ENCODE measurements at regions not wholly inside any gene's neighbourhood (a gene's known extent, or its start where the extent isn't known, plus 50 kb on each side); places are given as distances from the start of the nearest gene placed in this dataset.

DNA sequence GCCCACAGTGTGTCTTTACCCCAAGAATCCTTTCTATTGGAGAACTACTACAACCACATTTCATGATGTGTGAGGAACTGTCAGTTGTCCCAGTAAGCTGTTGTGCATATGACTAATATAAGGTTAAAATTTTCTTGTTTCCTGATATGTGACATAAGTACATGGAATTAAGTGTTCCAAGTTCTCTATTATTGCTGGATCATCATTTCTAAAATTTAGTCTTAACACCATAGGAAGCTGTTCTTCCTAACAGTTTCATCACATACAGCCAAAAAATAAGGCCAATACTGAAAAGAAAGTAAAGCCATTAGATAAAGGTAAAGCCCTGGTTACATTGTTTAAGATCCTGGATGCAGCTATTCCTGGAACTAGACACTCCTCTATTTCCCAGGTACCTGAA, 620.9 kb upstream of the CDH8 start:
- DNase-seq: no peak

DNA sequence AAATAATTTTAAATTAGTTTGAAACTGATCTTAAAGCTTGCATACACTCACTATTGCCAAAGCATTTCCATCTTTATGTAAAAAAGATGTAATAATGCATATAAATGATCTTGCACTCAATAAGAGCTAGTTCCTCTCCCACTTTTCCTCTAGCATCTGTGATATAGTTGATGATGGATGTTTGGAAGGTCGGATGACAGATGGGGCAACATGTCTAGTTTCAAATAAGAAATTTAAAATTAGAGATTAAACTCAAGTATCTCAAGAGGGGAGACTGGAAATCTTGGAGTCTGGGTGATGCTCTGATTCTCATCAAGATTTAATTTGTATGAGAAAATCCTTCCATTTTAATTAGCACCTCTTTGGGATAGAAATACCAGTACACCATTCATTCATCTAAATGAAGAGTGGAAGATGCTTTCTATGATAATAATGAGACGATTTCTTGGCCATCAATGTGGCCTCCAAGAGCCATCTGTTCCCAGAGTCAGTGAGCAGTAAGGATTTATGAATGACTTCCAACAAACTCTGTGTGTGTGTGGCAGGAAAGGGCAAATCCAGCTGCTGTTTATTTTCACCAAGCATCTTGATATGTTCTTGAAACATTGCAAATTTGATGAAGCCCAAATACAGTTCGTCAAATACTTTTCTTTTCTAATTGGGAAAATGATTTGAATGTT, 616.3 kb upstream of the CDH8 start:
- no peak for DNase-seq

DNA sequence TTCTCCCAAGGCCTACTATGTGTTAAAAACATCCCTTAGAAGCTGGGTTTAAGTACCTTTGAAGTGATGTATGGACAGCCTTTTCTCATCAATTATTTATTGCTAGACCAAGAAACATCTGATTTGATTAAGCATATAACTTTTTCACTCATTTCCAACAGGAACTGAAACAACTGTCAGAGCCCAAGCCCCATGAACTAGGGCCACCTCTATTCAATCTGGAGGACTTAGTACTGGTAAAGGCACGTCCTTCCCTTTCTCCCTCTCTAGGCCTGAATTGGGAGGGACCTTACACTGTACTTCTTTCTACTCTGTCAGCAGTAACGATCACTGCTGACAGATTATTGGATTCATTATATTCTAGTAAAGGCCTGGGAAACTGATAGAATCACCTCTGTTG, 612.0 kb upstream of the CDH8 start:
- DNase-seq: no peak

DNA sequence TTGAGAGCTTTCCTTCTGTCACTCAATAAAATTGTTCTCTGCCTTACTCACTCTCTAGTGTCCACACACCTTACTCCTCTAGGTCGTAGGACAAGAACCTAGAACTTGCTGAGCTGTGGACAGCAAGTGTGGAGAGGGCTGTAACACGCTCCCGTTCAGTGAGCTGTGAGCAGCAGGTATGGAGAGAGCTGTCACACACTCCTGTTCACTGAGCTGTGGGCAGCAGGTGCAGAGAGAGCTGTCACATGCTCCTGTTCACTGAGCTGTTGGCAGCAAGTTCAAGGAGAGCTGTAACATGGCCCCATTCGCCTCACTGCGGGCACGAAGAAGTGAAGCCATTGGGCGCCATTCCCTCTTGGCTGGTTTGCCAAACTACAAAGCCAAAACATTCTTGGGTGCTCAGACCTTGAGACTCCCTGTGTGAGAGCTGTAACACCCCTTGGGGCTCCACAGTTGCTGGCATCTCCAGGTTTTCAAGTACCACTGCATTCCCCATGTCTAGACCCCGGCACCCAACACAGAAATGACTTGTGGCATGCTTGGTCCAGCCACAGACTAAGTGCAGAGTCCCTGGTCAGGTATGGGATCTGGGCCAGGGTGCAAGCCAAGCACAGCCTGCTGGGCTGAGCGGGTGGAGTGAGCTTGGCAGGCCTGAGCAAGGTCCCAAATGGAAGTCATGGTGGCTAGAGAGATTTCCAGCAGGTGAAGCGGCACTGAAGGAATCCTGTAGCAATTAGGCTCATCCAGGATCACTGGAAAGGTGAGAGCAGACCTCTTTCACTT, 608.0 kb upstream of the CDH8 start:
- DNase-seq: no peak

DNA sequence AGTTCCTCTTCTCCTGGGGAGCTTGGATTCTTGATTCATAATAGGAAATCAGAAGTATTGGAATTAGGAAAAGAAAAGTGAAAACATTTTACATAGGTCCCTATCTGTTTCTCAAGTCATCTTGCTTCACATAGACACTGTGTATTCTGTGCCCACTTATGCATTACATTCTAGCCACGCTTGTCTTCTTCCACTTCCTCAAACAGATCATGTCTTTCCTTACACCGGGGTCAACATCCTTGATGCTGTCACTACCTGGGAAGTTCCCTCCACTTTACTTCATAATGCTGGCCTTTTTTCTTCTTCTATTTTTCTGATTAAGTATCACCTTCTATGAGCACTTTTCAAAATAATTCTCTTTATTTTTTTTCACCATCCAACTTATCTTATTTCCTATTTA, 606.4 kb upstream of the CDH8 start:
- DNase-seq: no peak

DNA sequence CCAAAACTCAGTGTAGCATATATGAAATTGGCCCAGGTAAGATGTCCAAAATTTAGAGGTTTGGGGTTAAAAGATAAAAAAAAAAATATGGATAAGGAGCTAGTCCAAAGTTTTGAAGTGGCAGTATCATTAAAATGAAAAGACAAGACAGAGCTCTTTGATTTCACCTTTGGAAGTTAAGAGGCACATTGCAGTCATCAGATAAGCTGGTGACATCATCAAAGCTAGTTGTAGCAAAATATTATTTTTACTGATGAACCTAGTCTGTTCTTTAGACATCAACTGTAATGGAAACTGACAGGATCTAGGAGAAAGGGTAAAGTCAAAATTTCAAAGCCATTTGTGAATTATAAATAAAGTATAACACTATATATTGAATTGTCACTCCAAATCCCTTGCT, 603.7 kb upstream of the CDH8 start:
- no peak for DNase-seq

DNA sequence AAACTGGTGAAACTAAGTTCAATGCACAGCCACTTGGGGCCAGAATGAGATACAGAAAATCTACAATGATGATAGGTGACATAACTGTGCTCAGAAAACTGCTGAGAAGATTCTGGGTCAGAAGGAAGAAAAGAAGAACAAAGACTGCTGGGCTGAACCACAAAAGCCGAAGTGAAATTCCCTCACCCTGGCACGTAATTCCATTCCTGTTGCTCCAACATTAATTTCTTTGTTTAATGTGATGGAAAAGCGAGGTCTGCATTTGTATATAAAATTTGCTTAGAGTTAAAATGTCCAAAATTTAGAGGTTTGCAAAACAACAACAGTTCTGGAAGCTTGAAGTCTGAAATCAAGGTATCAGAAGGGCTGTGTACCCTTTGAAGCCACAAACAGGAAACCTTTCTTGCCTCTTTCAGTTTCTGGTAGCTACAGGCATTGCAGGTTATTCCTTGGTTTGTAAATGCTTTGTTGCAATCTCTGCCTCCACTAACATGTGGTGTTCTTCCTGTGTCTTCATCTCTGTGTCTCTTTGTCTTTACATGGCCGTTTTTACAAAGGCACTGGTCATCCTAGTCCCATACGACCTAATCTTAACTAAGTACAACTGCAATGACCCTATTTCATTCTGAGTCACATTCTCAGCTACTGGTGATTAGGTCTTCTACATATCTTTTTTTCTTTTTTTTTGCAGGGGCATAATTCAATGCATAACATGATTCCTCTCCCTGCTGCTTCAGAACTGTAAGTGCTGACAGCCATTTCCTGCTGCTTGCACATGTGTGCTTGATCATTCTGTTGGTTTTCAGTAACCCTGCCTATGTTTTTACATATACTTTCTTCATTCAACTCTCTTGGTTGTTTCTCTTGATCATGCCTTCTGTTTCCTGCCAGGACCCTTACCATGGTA, 603.0 kb upstream of the CDH8 start:
- no peak for DNase-seq

DNA sequence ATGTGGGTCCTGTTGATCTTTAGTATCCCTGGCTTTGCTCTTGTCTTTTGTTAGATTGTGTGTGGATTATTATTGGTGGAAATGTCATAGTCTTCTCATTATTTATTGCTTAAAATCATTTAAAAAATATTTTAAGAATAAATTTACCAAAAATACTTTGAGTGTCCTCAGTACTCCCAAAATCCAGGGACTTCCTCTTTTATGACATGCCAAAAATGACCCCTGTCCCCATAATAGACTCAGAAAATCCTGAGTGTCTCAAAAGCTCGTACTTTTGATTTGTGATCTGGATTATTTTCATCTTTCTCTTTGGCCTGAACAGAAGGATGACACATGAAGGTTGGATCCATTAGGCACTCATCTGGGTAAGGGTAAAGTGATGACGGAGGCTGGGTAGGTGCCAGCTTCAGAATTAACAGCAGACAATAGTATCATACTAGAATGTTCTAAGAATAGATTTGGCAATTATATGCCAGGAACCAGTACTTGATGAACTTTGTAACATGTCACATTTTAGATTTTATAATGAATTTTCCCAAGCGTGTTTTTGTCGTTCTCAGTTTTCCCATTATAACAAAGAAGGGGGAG, 602.2 kb upstream of the CDH8 start:
- no peak for DNase-seq

DNA sequence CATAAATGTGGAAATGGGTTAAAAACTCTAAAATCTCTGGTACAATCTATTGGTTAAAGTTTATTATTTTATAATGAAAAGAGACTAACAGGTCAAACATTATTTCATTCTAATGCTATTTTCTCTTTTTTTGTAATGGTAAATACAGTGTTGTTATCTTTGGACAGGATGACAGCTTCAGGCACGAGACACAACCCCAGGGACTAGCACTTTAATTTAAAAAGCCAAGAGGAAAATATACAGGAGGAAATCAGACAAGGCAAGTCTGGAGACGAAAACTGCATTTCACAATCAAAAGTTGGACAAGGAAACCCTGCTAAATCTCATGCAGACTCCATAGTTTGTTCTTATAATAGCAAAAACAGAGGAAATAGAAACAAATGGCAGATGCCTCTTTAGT, 589.1 kb upstream of the CDH8 start:
- DNase-seq: no peak

DNA sequence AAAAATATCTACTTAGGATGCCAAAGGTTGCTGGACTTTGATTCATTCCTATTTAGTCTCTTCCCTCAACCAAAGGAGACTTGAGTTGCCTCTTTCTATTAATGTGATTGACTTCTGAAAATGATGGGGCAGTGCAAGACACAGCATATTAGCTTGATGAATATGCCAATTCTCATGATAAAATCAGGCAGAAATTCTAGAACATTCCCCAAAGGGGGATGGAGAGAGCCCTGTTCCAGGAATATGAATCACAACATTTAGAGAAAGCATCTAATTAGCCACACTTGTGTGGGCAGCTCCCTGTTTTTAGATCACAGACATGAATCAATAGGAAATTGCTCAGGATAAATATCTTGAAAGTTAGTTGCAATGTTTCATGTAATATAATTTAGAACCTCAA, 584.0 kb upstream of the CDH8 start:
- DNase-seq: no peak

DNA sequence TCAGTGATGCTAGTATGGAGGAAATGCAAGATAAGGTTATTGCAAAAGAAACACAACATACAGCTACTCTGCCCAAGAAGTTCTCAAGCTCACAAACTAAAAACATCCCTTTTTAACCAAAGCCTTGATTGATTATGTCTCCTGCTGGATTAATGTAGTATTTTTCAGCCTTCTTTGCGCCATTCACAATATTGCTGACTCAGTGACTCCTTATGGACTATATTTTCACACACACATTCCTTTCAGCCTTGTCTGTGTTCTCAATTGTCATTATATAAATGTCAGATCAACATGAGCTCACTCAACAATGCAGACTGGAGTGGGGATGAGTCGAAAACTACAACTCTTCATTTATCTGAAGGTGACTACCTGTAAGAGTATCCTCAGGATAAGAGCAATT, 579.3 kb upstream of the CDH8 start:
- no peak for DNase-seq

DNA sequence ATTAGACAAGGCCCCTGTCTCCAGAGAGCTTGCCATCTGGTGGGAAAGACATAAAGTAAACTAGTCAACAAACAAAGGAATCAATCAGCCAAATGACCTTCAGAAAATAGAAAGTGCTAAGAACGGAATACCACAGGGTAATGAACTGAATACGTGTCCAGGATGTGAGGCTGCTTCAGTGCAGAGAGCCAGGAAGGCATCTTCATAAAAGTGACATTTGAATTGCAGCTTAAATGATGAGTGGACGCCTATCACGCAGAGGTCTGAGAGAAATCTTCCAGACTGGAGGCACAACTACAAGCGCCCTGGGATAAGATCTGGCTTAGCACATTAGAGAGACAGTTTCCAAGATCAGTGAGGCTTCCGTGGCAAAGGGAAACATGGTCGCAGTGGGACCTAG, 574.1 kb upstream of the CDH8 start:
- DNase-seq: no peak

DNA sequence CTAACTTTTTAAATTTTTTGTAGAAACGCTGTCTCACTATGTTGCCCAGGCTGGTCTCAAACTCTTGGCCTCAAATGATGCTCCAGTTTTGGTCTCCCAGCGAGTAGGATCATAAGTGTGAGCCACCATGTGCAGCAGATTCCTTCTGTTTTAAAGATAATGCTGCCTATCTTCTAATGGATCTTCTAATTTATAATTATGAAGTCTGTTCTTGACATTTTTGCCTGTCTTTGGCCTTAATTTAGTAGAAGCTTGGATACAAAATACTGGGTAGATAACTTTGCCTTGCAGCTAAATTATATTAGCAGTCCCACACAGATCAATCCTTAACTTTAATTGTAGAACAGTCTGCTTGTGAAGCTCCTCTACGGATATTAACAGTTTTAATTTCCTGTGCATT, 566.6 kb upstream of the CDH8 start:
- DNase-seq: no peak

DNA sequence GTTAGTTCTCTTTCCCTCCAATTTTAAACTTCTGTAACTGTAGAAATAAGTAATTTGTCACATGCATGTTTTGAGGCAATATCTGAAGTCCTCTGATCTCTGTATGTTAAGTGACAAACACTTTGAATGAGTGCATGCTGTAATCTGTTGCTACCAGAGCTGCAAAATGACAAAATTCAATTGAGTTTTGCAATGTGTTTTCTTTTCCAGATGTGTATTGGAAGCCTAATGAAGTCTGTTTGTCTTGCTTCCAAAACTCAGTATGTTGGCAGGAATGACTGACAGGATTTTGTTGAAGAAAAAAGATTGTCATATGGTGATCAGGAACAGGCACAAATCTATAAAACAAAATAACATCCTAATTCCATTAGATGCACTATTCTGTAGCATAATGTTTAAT, 561.6 kb upstream of the CDH8 start:
- no peak for DNase-seq

DNA sequence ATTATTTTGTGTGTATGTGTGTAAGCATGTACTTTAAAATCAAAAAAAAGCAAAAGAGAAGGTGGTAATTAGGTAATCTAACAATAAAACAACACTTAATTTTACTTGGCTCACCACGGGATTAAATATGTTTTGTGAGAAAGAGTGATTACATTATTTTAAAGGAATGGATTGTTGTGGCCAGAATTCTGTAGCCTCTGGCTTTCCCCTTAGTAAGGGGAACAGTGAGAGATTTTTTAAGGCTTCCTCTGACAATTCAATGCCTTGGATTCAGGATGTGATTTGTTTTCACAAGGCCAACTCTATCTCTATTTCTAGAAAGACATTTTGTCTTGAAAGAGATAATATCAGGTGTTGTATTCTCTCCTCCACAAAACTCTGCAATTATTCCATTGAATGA, 560.3 kb upstream of the CDH8 start:
- DNase-seq: no peak

DNA sequence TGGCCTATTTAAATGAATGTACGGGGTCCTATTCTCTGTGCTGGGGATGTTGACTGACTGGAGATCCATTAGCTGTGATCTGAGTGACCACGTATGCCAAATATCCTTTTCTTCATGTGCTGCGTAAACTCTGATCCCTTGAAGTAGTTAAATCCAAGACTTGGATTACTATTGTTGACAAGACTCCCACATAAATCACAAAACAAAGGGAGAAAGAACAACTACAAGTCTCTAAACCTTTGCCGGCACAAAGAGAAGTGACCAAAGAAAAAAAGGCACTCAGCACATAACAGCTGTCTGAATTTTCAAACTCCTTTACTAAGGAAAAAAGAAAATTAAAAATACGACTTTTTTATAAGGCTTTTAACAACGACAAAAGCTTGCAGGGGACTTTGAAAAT, 559.9 kb upstream of the CDH8 start:
- no peak for DNase-seq

DNA sequence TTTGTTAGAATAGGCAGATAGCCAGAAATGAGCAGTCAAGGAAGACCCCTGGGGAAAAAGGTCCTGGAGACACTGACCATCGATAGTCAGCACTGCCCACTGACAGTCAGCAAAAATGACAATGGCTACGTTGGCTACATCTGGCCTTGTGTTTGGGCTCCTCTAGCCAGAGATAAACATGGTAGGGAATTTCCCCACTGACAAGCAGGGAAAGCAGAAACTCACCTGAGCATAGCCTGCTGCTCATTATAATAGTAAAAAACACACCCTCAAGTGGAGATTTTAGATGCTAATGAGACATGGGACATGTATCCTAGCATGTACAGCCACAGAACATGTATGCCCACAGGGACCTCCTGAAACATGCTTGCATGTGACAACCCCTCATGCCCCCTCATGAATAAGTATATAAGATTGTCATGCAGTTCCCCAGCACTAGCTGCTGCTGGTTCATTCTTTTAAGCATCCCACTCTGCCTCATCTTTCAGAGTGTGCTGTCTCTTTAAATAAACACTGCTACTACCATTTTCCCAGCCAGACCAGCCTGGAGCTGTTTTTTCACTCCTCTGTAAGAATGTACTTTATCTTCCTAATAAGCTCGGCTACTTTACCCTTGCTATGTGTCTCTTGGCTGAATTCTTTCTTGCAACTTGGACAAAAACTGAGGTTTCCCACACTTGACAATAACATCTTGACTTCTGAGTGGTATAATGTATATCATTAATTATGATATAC, 550.1 kb upstream of the CDH8 start:
- DNase-seq: no peak

DNA sequence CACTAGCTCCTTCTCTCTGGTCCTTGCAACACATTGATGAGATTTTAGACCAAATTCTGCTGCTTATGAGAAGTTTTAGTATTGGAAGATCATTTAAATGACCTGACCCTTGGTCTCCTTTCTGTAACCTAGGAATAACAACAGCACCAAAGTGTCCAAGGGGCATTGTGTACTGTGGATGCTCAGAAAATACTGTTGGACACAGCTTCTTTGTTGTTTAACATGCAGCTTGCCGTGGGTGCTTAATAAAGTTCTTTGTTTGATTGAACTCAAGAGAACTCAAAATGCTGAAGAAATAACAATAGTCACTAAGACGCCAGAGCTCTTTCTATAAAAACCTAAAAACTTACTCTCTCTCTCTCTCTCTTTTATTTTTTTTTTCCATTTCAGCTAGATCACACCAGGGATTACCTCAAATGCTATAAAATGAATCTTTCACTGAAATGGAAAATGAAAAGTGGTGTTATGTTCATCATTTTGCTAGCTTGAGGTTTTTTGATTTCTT, 548.9 kb upstream of the CDH8 start:
- DNase-seq: no peak

DNA sequence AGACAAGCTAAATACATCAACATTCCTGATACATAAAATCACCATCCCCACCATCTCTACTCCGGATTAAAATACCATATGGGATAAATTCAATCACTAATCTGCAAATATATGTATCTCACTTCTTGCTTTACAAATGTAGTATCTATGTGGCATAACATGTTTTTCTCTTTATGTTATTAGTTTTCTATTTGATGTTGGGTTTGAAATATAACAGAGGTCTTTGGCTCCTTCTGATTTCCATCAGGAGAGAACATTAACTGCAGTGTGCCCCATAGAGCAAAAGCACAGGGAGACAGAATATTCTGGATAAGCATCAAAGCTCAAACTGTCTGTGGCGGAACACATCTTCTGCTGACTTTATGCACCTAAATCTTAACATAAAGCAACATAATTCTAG, 547.2 kb upstream of the CDH8 start:
- no peak for DNase-seq

DNA sequence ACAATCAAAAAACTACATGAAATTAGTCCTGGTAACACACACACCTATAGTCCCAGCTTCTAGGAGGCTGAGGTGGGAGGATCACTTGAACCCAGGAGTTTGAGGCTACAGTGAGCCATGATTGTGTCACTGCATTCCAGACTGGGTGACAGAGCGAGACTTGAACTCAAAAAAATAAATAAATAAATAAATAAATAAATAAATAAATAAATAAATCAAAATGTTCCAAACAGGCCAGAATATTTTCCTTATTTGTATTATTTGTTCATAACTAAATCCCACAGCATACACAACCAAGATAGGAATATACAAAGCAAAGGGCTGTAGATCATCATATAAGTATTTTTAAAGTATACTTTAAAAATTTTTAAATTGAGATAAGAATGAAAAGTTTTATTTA, 537.2 kb upstream of the CDH8 start:
- DNase-seq: no peak

DNA sequence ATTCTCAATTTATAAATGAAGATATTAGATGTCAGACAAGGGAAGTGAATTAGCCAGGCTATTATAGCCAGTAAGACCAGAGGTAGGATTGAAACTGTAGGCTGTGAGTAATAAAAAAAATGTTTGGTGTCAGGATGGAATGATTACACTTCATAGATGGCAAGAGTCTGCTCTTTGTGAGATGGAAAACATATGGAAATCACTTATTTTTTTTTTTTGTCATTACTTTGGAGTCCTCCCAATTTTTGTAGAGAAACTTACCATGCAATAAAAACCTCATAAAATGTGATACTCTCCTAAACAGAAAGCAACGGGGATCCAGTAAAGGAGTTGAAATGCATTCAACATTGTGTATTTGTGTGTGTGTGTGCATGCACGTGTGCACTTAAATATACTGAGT, 532.7 kb upstream of the CDH8 start:
- no peak for DNase-seq

DNA sequence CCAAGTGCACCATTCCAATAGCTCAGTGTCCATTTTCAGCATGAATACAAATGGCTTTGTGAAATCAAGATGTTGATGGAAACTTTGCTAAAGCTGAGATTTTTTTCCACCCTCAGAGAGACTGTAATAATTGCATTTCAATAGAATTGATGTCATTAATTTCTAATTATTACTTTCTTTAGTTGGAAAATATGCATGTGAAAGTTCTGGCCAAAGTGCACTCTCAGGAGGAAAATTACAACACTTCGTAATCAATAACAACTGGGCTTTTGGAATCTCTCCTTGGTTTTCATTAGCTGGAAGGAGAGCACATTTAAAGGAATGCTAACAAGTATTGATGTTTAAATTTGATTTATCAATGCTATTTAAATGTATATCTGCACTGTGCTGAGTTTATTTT, 529.5 kb upstream of the CDH8 start:
- DNase-seq: no peak

DNA sequence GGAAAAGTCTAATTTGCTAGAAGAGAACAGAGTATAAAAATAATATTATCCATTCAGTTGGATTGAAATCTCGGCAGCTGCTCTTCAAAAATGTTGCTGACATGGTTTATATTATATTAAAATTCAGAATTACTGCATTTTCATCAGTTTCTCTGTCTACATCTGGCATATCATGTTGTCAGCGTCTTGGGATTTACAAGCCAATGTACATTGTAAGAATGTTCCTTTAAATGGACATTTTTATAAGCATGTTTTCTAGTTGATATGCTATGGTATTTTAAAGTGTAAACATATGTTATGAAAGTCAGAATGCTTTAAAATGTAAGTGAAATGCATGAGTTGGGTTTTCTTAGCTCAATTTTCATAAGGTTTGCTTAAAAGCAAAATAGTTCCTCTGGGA, 528.1 kb upstream of the CDH8 start:
- DNase-seq: no peak

All from NCI-H1930 (cell line).